ENCODE measurements at regions not wholly inside any gene's neighbourhood (a gene's known extent, or its start where the extent isn't known, plus 50 kb on each side); places are given as distances from the start of the nearest gene placed in this dataset.

DNA sequence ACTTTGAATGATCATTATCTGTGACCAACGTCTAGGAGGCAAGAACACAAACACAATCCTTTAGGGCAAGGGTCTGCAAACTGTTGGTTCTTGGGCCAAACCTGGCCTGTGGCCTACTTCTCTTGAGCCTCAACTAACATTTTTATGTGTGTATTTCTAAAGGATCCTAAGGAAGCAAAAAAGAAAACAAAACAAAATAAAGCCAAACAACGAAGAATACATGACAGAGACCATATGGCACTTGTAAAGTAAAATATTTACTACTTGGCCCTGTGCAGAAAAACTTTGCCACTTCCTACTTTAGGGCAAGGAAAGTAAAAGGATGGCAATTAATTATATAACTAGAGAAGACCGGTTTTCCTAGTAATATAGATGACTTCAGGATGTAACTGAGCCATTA lies 1056.2 kb downstream of the EPHA7 start:
- no peak overlapping the region for H2AFZ ChIP-seq (ENCODE audit: low read length)
- no peak overlapping the region for H3K23ac ChIP-seq (ENCODE audit: insufficient read length, low read depth, low read length)
- H3K23me2 ChIP-seq (ENCODE audit: insufficient read length, low read depth, low read length, poor library complexity, severe bottlenecking): no peaks in the 10 kb centered on the region
- H3K4me2 ChIP-seq (ENCODE audit: insufficient read depth, insufficient read length, low read length): no peak overlapping the region
- H3K4me1 ChIP-seq (ENCODE audit: insufficient read depth, low read length): no peaks in the 10 kb centered on the region
- no peak overlapping the region for H4K91ac ChIP-seq (ENCODE audit: insufficient read length, low read depth, low read length)
- no CpG with 5 or more reads among the region's 3 CpGs for WGBS (ENCODE audit: extremely low coverage, insufficient read length, low lambda C conversion rate)
- no peak overlapping the region for H3K9ac ChIP-seq (ENCODE audit: extremely low read depth, insufficient read length, low read length)
- no peaks in the 10 kb centered on the region for H3K27me3 Mint-ChIP-seq (ENCODE audit: low read depth)
- H2BK20ac ChIP-seq (ENCODE audit: low read depth, low read length, poor library complexity, severe bottlenecking): no peak overlapping the region
- H3K4me1 Mint-ChIP-seq: peaks cover 5 to 8% of the 10 kb centered on the region in 2 experiments; a peak in 1 of 4 replicates
- H3T11ph ChIP-seq (ENCODE audit: low read length): no peak overlapping the region
- H3K14ac ChIP-seq (ENCODE audit: insufficient read depth, low read length): no peak overlapping the region
- DNase-seq: no peak
- H3K36me3 Mint-ChIP-seq (ENCODE audit: insufficient read depth in 1 of 3, low read depth in 3 of 3): peaks cover 0 to 4% (median 0%) of the 10 kb centered on the region in 3 experiments; a peak in 2 of 7 replicates
- H3K4me3 Mint-ChIP-seq: no peak overlapping the region
- no peak overlapping the region for H4K5ac ChIP-seq (ENCODE audit: insufficient read length, low read depth, low read length)
- no peak overlapping the region for H2BK12ac ChIP-seq (ENCODE audit: insufficient read length, low read depth, low read length)
- H2AK5ac ChIP-seq (ENCODE audit: insufficient read length, low read length): no peak overlapping the region
- H3K27ac Mint-ChIP-seq: no peak overlapping the region
- no peaks in the 10 kb centered on the region for H4K20me1 ChIP-seq (ENCODE audit: control insufficient read depth, insufficient read depth, insufficient read length)
- H2BK120ac ChIP-seq (ENCODE audit: low read depth, low read length, poor library complexity, severe bottlenecking): no peak overlapping the region
- H3K79me2 ChIP-seq (ENCODE audit: insufficient read depth, low read length): no peaks in the 10 kb centered on the region
- no peak overlapping the region for H3K56ac ChIP-seq (ENCODE audit: insufficient read length, low read depth, low read length)
- H3K79me1 ChIP-seq (ENCODE audit: insufficient read depth, low read depth, low read length, poor library complexity, severe bottlenecking): no peaks in the 10 kb centered on the region
- no peak overlapping the region for H3K4ac ChIP-seq (ENCODE audit: low read depth, low read length)
- H3K9me3 Mint-ChIP-seq: no peaks in the 10 kb centered on the region
- TF ChIP-seq, protein P1, sequence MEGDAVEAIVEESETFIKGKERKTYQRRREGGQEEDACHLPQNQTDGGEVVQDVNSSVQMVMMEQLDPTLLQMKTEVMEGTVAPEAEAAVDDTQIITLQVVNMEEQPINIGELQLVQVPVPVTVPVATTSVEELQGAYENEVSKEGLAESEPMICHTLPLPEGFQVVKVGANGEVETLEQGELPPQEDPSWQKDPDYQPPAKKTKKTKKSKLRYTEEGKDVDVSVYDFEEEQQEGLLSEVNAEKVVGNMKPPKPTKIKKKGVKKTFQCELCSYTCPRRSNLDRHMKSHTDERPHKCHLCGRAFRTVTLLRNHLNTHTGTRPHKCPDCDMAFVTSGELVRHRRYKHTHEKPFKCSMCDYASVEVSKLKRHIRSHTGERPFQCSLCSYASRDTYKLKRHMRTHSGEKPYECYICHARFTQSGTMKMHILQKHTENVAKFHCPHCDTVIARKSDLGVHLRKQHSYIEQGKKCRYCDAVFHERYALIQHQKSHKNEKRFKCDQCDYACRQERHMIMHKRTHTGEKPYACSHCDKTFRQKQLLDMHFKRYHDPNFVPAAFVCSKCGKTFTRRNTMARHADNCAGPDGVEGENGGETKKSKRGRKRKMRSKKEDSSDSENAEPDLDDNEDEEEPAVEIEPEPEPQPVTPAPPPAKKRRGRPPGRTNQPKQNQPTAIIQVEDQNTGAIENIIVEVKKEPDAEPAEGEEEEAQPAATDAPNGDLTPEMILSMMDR (conservative IDR thresholded peaks at IDR 0.05): no peak
- no peak overlapping the region for H2BK5ac ChIP-seq (ENCODE audit: insufficient read length, low read length)
- no peak overlapping the region for H2BK15ac ChIP-seq (ENCODE audit: low read depth, low read length)
- no peak overlapping the region for H3K27ac ChIP-seq (ENCODE audit: insufficient read length, low read depth, low read length)
- H3K27me3 ChIP-seq (ENCODE audit: insufficient read depth, low read length): no peaks in the 10 kb centered on the region
- no peak overlapping the region for H3K18ac ChIP-seq (ENCODE audit: insufficient read length, low read depth, low read length)
- H4K8ac ChIP-seq (replicated peaks; ENCODE audit: insufficient read length, low read depth, low read length): no peak overlapping the region
- no peaks in the 10 kb centered on the region for H3K9me3 ChIP-seq (ENCODE audit: control insufficient read depth, low read depth, low read length)

Data from H9 (cell line).